SK-N-SH treated with all-trans-retinoic acid at 6 μM for 48 hours (cell line): ENCODE measurements at regions not wholly inside any gene's neighbourhood (a gene's known extent, or its start where the extent isn't known, plus 50 kb on each side); places are given as distances from the start of the nearest gene placed in this dataset.

Experiments
- ATAC-seq: fragments of 200-7000 bp; cut with Tn5 transposase; 3 replicates; pipeline ENCODE4 v1.9.1; 2020; ENCODE audit warnings: mild to moderate bottlenecking, moderate library complexity
- ARNTL ChIP-seq: fragments of 450-650 bp; formaldehyde crosslinking; IDR thresholded peaks from 2 replicates; pipeline ENCODE4 v1.5.0; 2020; ENCODE audit warnings: low read depth, mild to moderate bottlenecking, moderate library complexity, borderline replicate concordance
- BACH2 ChIP-seq: fragments of 250-450 bp; sonication (Bioruptor Pico); IDR thresholded peaks from 2 replicates; pipeline ENCODE4 v1.9.0; 2021; ENCODE audit warnings: mild to moderate bottlenecking, borderline replicate concordance
- CREB5 ChIP-seq: fragments of 250-450 bp; sonication (Bioruptor Pico); IDR thresholded peaks from 2 replicates; pipeline ENCODE4 v1.5.1; 2020; ENCODE audit warnings: low read depth, mild to moderate bottlenecking, moderate library complexity
- CSDC2 ChIP-seq: fragments of 250-450 bp; sonication (Bioruptor Pico); IDR thresholded peaks from 2 replicates; pipeline ENCODE4 v1.5.0; 2020; ENCODE audit warnings: mild to moderate bottlenecking, moderate library complexity
- ESRRG ChIP-seq: fragments of 250-450 bp; sonication (Bioruptor Pico); IDR thresholded peaks from 2 replicates; pipeline ENCODE4 v1.6.1; 2021; ENCODE audit warnings: mild to moderate bottlenecking
- GLIS3 ChIP-seq: fragments of 250-450 bp; sonication (Bioruptor Pico); IDR thresholded peaks from 2 replicates; pipeline ENCODE4 v1.5.0; 2020; ENCODE audit warnings: mild to moderate bottlenecking, moderate library complexity
- ISL1 ChIP-seq: fragments of 250-450 bp; sonication (Bioruptor Pico); IDR thresholded peaks from 2 replicates; pipeline ENCODE4 v2.1.2; 2022; ENCODE audit warnings: mild to moderate bottlenecking, moderate library complexity
- OSR1 ChIP-seq: fragments of 250-450 bp; sonication (Bioruptor Pico); IDR thresholded peaks from 2 replicates; pipeline ENCODE4 v1.8.0; 2022; ENCODE audit warnings: moderate library complexity, mild to moderate bottlenecking, inconsistent platforms
- PPARA ChIP-seq: fragments of 250-450 bp; sonication (Bioruptor Pico); IDR thresholded peaks from 2 replicates; pipeline ENCODE4 v1.5.0; 2020; ENCODE audit warnings: mild to moderate bottlenecking, borderline replicate concordance
- SNAI2 ChIP-seq: fragments of 250-450 bp; sonication (Bioruptor Pico); IDR thresholded peaks from 2 replicates; pipeline ENCODE4 v1.5.0; 2020; ENCODE audit warnings: mild to moderate bottlenecking, moderate library complexity
- TOX ChIP-seq: fragments of 250-450 bp; sonication (Bioruptor Pico); IDR thresholded peaks from 2 replicates; pipeline ENCODE4 v1.8.0; 2021; ENCODE audit warnings: mild to moderate bottlenecking, moderate library complexity, borderline replicate concordance
- ZC3H10 ChIP-seq: fragments of 250-450 bp; sonication (Bioruptor Pico); IDR thresholded peaks from 2 replicates; pipeline ENCODE4 v1.5.1; 2021; ENCODE audit warnings: mild to moderate bottlenecking, moderate library complexity
- ZFP3 ChIP-seq: fragments of 250-450 bp; sonication (Bioruptor Pico); IDR thresholded peaks from 2 replicates; pipeline ENCODE4 v1.5.0; 2020; ENCODE audit warnings: mild to moderate bottlenecking, moderate library complexity
- ZFP30 ChIP-seq: fragments of 450-650 bp; formaldehyde crosslinking; IDR thresholded peaks from 2 replicates; pipeline ENCODE4 v1.5.0; 2022; ENCODE audit warnings: mild to moderate bottlenecking, moderate library complexity
- ZNF565 ChIP-seq: fragments of 450-650 bp; formaldehyde crosslinking; conservative IDR thresholded peaks from 2 replicates; pipeline ENCODE4 v1.5.0; 2020; ENCODE audit warnings: low read depth, mild to moderate bottlenecking, moderate library complexity
- ZNF70 ChIP-seq: fragments of 450-650 bp; formaldehyde crosslinking; IDR thresholded peaks from 2 replicates; pipeline ENCODE4 v1.5.0; 2020; ENCODE audit warnings: mild to moderate bottlenecking, moderate library complexity
- ZNF8 ChIP-seq: fragments of 450-650 bp; formaldehyde crosslinking; IDR thresholded peaks from 2 replicates; pipeline ENCODE4 v1.5.0; 2020; ENCODE audit warnings: mild to moderate bottlenecking, moderate library complexity
- TF ChIP-seq, protein P1 (sequence below): fragments of 250-450 bp; sonication (Bioruptor Pico); IDR thresholded peaks from 2 replicates; pipeline ENCODE4 v1.8.0; 2020; ENCODE audit warnings: mild to moderate bottlenecking, moderate library complexity, borderline replicate concordance
- TF ChIP-seq, protein P2 (sequence below): fragments of 250-450 bp; sonication (Bioruptor Pico); IDR thresholded peaks from 2 replicates; pipeline ENCODE4 v1.8.0; 2021; ENCODE audit warnings: low read depth, mild to moderate bottlenecking, moderate library complexity, borderline replicate concordance
- TF ChIP-seq, protein P3 (sequence below): fragments of 250-450 bp; sonication (Bioruptor Pico); IDR thresholded peaks from 2 replicates; pipeline ENCODE4 v1.5.0; 2020; ENCODE audit warnings: mild to moderate bottlenecking, moderate library complexity

- no peak for ATAC-seq
- TF ChIP-seq ZNF8 (CRISPR knock-in tag), result no peak
- no peak for TF ChIP-seq CREB5 (CRISPR knock-in tag)
- TF ChIP-seq GLIS3, result no peak
- no peak for TF ChIP-seq ARNTL (CRISPR knock-in tag)
- TF ChIP-seq, protein P1, sequence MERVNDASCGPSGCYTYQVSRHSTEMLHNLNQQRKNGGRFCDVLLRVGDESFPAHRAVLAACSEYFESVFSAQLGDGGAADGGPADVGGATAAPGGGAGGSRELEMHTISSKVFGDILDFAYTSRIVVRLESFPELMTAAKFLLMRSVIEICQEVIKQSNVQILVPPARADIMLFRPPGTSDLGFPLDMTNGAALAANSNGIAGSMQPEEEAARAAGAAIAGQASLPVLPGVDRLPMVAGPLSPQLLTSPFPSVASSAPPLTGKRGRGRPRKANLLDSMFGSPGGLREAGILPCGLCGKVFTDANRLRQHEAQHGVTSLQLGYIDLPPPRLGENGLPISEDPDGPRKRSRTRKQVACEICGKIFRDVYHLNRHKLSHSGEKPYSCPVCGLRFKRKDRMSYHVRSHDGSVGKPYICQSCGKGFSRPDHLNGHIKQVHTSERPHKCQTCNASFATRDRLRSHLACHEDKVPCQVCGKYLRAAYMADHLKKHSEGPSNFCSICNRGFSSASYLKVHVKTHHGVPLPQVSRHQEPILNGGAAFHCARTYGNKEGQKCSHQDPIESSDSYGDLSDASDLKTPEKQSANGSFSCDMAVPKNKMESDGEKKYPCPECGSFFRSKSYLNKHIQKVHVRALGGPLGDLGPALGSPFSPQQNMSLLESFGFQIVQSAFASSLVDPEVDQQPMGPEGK (CRISPR knock-in tag), result no peak
- no peak for TF ChIP-seq SNAI2 (CRISPR knock-in tag)
- TF ChIP-seq ZNF565, result no peak
- no peak for TF ChIP-seq ZFP3
- no peak for TF ChIP-seq BACH2 (CRISPR knock-in tag)
- TF ChIP-seq ISL1, result no peak
- no peak for TF ChIP-seq ZFP30
- TF ChIP-seq ESRRG, result no peak
- no peak for TF ChIP-seq OSR1 (CRISPR knock-in tag)
- TF ChIP-seq, protein P2, sequence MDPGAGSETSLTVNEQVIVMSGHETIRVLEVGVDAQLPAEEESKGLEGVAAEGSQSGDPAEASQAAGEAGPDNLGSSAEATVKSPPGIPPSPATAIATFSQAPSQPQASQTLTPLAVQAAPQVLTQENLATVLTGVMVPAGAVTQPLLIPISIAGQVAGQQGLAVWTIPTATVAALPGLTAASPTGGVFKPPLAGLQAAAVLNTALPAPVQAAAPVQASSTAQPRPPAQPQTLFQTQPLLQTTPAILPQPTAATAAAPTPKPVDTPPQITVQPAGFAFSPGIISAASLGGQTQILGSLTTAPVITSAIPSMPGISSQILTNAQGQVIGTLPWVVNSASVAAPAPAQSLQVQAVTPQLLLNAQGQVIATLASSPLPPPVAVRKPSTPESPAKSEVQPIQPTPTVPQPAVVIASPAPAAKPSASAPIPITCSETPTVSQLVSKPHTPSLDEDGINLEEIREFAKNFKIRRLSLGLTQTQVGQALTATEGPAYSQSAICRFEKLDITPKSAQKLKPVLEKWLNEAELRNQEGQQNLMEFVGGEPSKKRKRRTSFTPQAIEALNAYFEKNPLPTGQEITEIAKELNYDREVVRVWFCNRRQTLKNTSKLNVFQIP (CRISPR knock-in tag), result no peak
- TF ChIP-seq, protein P3, sequence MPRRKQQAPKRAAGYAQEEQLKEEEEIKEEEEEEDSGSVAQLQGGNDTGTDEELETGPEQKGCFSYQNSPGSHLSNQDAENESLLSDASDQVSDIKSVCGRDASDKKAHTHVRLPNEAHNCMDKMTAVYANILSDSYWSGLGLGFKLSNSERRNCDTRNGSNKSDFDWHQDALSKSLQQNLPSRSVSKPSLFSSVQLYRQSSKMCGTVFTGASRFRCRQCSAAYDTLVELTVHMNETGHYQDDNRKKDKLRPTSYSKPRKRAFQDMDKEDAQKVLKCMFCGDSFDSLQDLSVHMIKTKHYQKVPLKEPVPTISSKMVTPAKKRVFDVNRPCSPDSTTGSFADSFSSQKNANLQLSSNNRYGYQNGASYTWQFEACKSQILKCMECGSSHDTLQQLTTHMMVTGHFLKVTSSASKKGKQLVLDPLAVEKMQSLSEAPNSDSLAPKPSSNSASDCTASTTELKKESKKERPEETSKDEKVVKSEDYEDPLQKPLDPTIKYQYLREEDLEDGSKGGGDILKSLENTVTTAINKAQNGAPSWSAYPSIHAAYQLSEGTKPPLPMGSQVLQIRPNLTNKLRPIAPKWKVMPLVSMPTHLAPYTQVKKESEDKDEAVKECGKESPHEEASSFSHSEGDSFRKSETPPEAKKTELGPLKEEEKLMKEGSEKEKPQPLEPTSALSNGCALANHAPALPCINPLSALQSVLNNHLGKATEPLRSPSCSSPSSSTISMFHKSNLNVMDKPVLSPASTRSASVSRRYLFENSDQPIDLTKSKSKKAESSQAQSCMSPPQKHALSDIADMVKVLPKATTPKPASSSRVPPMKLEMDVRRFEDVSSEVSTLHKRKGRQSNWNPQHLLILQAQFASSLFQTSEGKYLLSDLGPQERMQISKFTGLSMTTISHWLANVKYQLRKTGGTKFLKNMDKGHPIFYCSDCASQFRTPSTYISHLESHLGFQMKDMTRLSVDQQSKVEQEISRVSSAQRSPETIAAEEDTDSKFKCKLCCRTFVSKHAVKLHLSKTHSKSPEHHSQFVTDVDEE (CRISPR knock-in tag), result no peak
- TF ChIP-seq CSDC2, result no peak
- no peak for TF ChIP-seq PPARA (CRISPR knock-in tag)
- TF ChIP-seq ZC3H10 (CRISPR knock-in tag), result no peak
- TF ChIP-seq, all 23 proteins: peak for 0
Observed at GRCh38 chr17:71430281-71430680, 690.5 kb upstream of the SOX9 start.

DNA sequence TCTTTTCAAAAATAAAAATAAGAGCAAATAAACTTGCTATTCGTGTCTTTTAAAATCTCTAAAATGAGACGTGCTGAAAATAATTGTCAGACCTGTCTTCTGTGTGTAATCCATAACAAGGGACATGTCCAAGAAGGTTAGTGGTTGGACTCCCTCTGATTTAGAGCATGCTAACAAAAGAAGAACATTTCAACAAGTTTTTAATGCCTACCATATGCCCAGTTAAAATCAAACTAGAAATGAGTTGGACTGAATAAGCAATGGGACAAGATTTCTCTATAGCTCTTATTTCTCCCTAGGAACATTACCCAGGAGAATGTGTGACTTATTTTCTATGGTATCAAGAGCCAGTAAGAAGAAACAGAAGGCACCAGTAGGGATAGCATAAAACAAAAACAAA, 689.7 kb upstream of the SOX9 start:
- ATAC-seq, result no peak
- TF ChIP-seq ZNF8 (CRISPR knock-in tag) (no peak), CREB5 (CRISPR knock-in tag) (no peak), ZNF565 (no peak), SNAI2 (CRISPR knock-in tag) (no peak), ARNTL (CRISPR knock-in tag) (no peak), ZNF70 (no peak), OSR1 (CRISPR knock-in tag) (no peak)
- TF ChIP-seq, all 23 proteins: peak for 0

DNA sequence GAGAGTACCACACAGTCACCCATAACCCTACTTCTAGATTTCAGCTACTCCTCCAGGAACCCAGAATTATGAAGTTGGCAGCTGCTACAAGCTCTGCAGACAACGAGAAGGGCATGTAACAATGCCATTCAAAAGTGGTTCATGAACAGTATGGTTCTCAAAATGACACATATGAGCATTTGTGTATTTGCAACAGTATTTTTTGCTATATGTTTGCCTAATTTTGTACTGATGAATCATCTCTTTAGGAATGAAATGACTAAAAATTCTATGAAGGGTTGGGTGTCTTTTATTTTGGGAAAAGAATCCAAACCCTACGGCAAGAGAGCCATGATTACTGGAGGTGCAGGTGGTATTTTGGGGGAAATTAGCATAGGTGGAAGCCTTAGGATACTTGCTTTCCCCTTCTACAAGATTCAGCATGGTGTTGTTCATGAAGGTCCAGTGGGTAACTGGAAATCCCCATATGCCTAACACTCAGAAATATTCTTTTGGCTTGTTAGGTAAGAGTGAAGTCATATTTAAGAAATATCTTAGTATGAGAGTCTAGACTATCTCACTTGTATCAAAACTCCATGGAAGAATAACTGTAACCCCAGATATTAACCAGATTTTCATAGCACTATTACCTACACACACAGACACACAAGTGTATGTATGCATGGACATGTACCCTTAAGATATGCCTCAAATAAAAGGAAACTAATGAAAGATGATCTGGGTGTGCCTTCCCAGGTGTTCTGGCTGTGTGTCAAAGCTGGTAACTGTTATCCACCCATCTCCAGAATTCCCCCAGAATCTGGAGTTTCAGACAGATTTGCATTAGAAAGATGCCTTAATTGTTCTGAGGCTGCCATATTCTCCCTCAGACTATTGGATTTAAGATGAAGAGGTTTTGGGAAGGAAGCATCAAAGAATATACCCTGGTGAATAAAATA, 688.2 kb upstream of the SOX9 start:
- no peak for ATAC-seq
- no peak for TF ChIP-seq TOX
- no peak for TF ChIP-seq ARNTL (CRISPR knock-in tag)
- TF ChIP-seq ZC3H10 (CRISPR knock-in tag), result no peak
